ENCODE measurements at regions not wholly inside any gene's neighbourhood (a gene's known extent, or its start where the extent isn't known, plus 50 kb on each side); places are given as distances from the start of the nearest gene placed in this dataset. TPM values are rescaled to one million over a fixed set of nuclear protein-coding genes. Genes with fewer than 3 reads are reported as not detected.

GRCh38 chr7:7127773-7128172, 54.6 kb upstream of the C1GALT1 start:
- H3K36me3 Mint-ChIP-seq (ENCODE audit: insufficient read depth, unreplicated experiment), result no peaks in the 10 kb centered on the region
- no peak overlapping the region for H3K4me3 Mint-ChIP-seq (ENCODE audit: unreplicated experiment)
- H3K9me3 Mint-ChIP-seq (ENCODE audit: unreplicated experiment), result no peaks in the 10 kb centered on the region
- CTCF ChIA-PET, result interaction anchor here (0.9 kb wide), 1 partner anchor 54 kb away, joined by 4 read pairs; the partner anchor contains the start of gene C1GALT1
- no peak overlapping the region for H3K27ac Mint-ChIP-seq (ENCODE audit: low read depth, unreplicated experiment)
- no TSS peak for BruUV-seq (replicated peaks)
- H3K4me1 Mint-ChIP-seq (ENCODE audit: insufficient read depth, unreplicated experiment), result peaks cover 13% of the 10 kb centered on the region
- H3K27me3 Mint-ChIP-seq (ENCODE audit: insufficient read depth, unreplicated experiment), result no peaks in the 10 kb centered on the region
- no peak for DNase-seq (ENCODE audit: unreplicated experiment)
- intact Hi-C loops (cut with micrococcal nuclease), result no loop called here
- POLR2A ChIA-PET, result no interaction called here
- TF ChIP-seq CTCF (IDR thresholded peaks at IDR 0.05; ENCODE audit: unreplicated experiment), result no peak

GRCh38 chr7:7129381-7129780, 53.0 kb upstream of the C1GALT1 start:
- POLR2A ChIA-PET, result interaction anchor here (0.8 kb wide), 1 partner anchor 9 kb away, joined by 4 read pairs; no protein-coding TSS in a partner anchor

GRCh38 chr7:7131273-7131672, 51.1 kb upstream of the C1GALT1 start:
- ChIA-PET POLR2A (interaction anchor here (1.4 to 1.5 kb wide), 2 partner anchors 9 to 45 kb away, joined by 4 to 5 read pairs; no protein-coding TSS in a partner anchor), CTCF (no interaction called here)
- intact Hi-C loops (cut with micrococcal nuclease), result no loop called here
- Mint-ChIP-seq H3K36me3 (ENCODE audit: insufficient read depth, unreplicated experiment) (no peaks in the 10 kb centered on the region), H3K9me3 (ENCODE audit: unreplicated experiment) (no peaks in the 10 kb centered on the region), H3K4me1 (ENCODE audit: insufficient read depth, unreplicated experiment) (no peaks in the 10 kb centered on the region), H3K27me3 (ENCODE audit: insufficient read depth, unreplicated experiment) (no peaks in the 10 kb centered on the region), H3K4me3 (ENCODE audit: unreplicated experiment) (no peak overlapping the region), H3K27ac (ENCODE audit: low read depth, unreplicated experiment) (no peak overlapping the region)
- no peak for TF ChIP-seq CTCF (IDR thresholded peaks at IDR 0.05; ENCODE audit: unreplicated experiment)
- no TSS peak for BruUV-seq (replicated peaks)
- no peak for DNase-seq (ENCODE audit: unreplicated experiment)

More at GRCh38 chr7:7129381-7129780, 53.0 kb upstream of the C1GALT1 start:
- CTCF ChIA-PET, result interaction anchor here (0.6 kb wide), 1 partner anchor 246 kb away, joined by 3 read pairs; no protein-coding TSS in a partner anchor
- no peak overlapping the region for H3K27ac Mint-ChIP-seq (ENCODE audit: low read depth, unreplicated experiment)
- H3K9me3 Mint-ChIP-seq (ENCODE audit: unreplicated experiment), result no peaks in the 10 kb centered on the region
- no peak for TF ChIP-seq CTCF (IDR thresholded peaks at IDR 0.05; ENCODE audit: unreplicated experiment)
- peaks cover under 1% of the 10 kb centered on the region for H3K4me1 Mint-ChIP-seq (ENCODE audit: insufficient read depth, unreplicated experiment)
- H3K36me3 Mint-ChIP-seq (ENCODE audit: insufficient read depth, unreplicated experiment), result no peaks in the 10 kb centered on the region
- no TSS peak for BruUV-seq (replicated peaks)
- H3K27me3 Mint-ChIP-seq (ENCODE audit: insufficient read depth, unreplicated experiment), result no peaks in the 10 kb centered on the region
- intact Hi-C loops (cut with micrococcal nuclease), result no loop called here
- no peak overlapping the region for H3K4me3 Mint-ChIP-seq (ENCODE audit: unreplicated experiment)
- no peak for DNase-seq (ENCODE audit: unreplicated experiment)

Small RNAs in the stretch of these regions (microRNA-seq; reads per million reads assigned to microRNA genes)
- gene MIR3683, result not detected
